ENCODE measurements at regions not wholly inside any gene's neighbourhood (a gene's known extent, or its start where the extent isn't known, plus 50 kb on each side); places are given as distances from the start of the nearest gene placed in this dataset.

GRCh38 chr7:52114056-52114455 is 797.4 kb upstream of the COBL start:
- no peak overlapping the region for H3K27ac ChIP-seq (ENCODE audit: poor library complexity, severe bottlenecking)
- ATAC-seq (ENCODE audit: low read depth): no peak

DNA sequence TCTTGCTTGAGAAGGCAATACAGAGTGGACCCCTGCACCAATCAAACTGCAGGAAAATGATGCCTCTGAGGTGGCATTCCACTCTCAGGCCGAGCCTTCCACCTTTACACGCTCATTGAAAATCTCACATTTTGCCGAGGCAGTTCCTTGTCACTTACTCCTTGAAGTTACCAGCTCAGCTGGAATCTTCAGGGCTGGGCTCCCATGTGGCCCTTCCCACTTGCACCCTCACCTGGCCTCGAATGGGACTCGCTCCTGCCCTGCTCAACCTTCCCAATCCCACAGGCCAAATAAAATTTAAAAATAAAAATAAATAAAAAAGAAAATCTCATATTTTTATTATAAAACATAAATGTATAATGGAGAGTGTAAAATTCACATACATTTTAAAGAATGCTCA is 790.7 kb upstream of the COBL start:
- Histone ChIP-seq H3K27me3 (ENCODE audit: insufficient read depth, poor library complexity, severe bottlenecking) (no peaks in the 10 kb centered on the region), H3K27ac (ENCODE audit: poor library complexity, severe bottlenecking) (no peak overlapping the region), H3K4me1 (ENCODE audit: insufficient read depth, poor library complexity, severe bottlenecking) (no peaks in the 10 kb centered on the region), H3K4me3 (ENCODE audit: severe bottlenecking) (no peak overlapping the region), H3K9me3 (ENCODE audit: severe bottlenecking) (no peaks in the 10 kb centered on the region), H3K36me3 (ENCODE audit: low read depth) (no peaks in the 10 kb centered on the region)
- DNase-seq (ENCODE audit: low spot score): no peak
- no peak for ATAC-seq (ENCODE audit: low read depth)
- TF ChIP-seq CTCF (IDR thresholded peaks at IDR 0.05; ENCODE audit: poor library complexity, severe bottlenecking): no peak

More at GRCh38 chr7:52114056-52114455, 797.4 kb upstream of the COBL start:
- H3K36me3 ChIP-seq (ENCODE audit: low read depth): no peaks in the 10 kb centered on the region
- DNase-seq (ENCODE audit: low spot score): no peak
- no peak overlapping the region for H3K4me3 ChIP-seq (ENCODE audit: severe bottlenecking)
- TF ChIP-seq CTCF (IDR thresholded peaks at IDR 0.05; ENCODE audit: poor library complexity, severe bottlenecking): no peak
- H3K4me1 ChIP-seq (ENCODE audit: insufficient read depth, poor library complexity, severe bottlenecking): no peaks in the 10 kb centered on the region
- no peaks in the 10 kb centered on the region for H3K9me3 ChIP-seq (ENCODE audit: severe bottlenecking)
- H3K27me3 ChIP-seq (ENCODE audit: insufficient read depth, poor library complexity, severe bottlenecking): peaks cover 19% of the 10 kb centered on the region

DNA sequence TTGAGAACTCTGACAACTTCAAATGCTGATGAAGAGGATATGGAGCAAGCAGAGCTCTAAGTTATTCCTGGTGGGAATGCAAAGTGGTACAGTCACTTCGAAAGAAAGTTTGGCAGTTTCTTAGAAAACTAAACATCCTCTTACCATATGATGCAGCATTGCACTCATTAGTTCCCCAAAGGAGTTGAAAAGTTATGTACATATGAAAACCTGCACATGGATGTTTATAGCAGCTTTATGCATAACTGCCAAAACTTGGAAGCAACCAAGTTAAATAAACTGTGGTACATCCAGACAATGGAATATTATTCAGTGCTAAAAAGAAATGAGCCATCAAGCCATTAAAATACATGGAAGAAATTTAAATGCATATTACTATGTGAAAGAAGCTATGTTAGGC is 779.3 kb upstream of the COBL start:
- Histone ChIP-seq H3K4me3 (ENCODE audit: severe bottlenecking) (no peak overlapping the region), H3K27ac (ENCODE audit: poor library complexity, severe bottlenecking) (no peak overlapping the region), H3K9me3 (ENCODE audit: severe bottlenecking) (no peaks in the 10 kb centered on the region), H3K36me3 (ENCODE audit: low read depth) (no peaks in the 10 kb centered on the region), H3K4me1 (ENCODE audit: insufficient read depth, poor library complexity, severe bottlenecking) (no peaks in the 10 kb centered on the region), H3K27me3 (ENCODE audit: insufficient read depth, poor library complexity, severe bottlenecking) (peaks cover 3% of the 10 kb centered on the region)
- no peak for ATAC-seq (ENCODE audit: low read depth)
- no peak for TF ChIP-seq CTCF (IDR thresholded peaks at IDR 0.05; ENCODE audit: poor library complexity, severe bottlenecking)
- DNase-seq (ENCODE audit: low spot score): no peak

GRCh38 chr7:52091996-52092395 is 775.4 kb upstream of the COBL start:
- H3K27me3 ChIP-seq (ENCODE audit: insufficient read depth, poor library complexity, severe bottlenecking): peaks cover 22% of the 10 kb centered on the region
- no peaks in the 10 kb centered on the region for H3K4me1 ChIP-seq (ENCODE audit: insufficient read depth, poor library complexity, severe bottlenecking)
- DNase-seq (ENCODE audit: low spot score) (no peak), ATAC-seq (ENCODE audit: low read depth) (no peak)
- H3K27ac ChIP-seq (ENCODE audit: poor library complexity, severe bottlenecking): no peak overlapping the region
- no peak overlapping the region for H3K4me3 ChIP-seq (ENCODE audit: severe bottlenecking)
- H3K36me3 ChIP-seq (ENCODE audit: low read depth): no peaks in the 10 kb centered on the region
- no peaks in the 10 kb centered on the region for H3K9me3 ChIP-seq (ENCODE audit: severe bottlenecking)
- no peak for TF ChIP-seq CTCF (IDR thresholded peaks at IDR 0.05; ENCODE audit: poor library complexity, severe bottlenecking)

- Histone ChIP-seq H3K4me1 (ENCODE audit: insufficient read depth, poor library complexity, severe bottlenecking) (no peaks in the 10 kb centered on the region), H3K27me3 (ENCODE audit: insufficient read depth, poor library complexity, severe bottlenecking) (peaks cover 22% of the 10 kb centered on the region), H3K36me3 (ENCODE audit: low read depth) (no peaks in the 10 kb centered on the region), H3K4me3 (ENCODE audit: severe bottlenecking) (no peak overlapping the region), H3K27ac (ENCODE audit: poor library complexity, severe bottlenecking) (no peak overlapping the region), H3K9me3 (ENCODE audit: severe bottlenecking) (no peaks in the 10 kb centered on the region)
- no peak for ATAC-seq (ENCODE audit: low read depth)
- no peak for DNase-seq (ENCODE audit: low spot score)
- TF ChIP-seq CTCF (IDR thresholded peaks at IDR 0.05; ENCODE audit: poor library complexity, severe bottlenecking): no peak
These were observed 774.5 kb upstream of the COBL start for GRCh38 chr7:52091101-52091500.

Measured in RWPE2 (cell line).